GM18951 (cell line): ENCODE measurements at regions not wholly inside any gene's neighbourhood (a gene's known extent, or its start where the extent isn't known, plus 50 kb on each side); places are given as distances from the start of the nearest gene placed in this dataset.

Source experiments
- POLR2A ChIP-seq: IDR thresholded peaks from 4 replicates; pipeline ENCODE4 v1.6.1; 2011; ENCODE audit warnings: mild to moderate bottlenecking; ENCODE audit not compliant: insufficient read length, insufficient read depth; ENCODE audit errors: extremely low read depth
- in situ Hi-C: fragments of 300-500 bp; cut with MboI; formaldehyde crosslinking; loops from one replicate; pipeline ENCODE4 v1.12.0; 2022; ENCODE audit warnings: low sequenced_read_pairs, mixed read lengths, inconsistent platforms; ENCODE audit not compliant: unreplicated experiment

DNA sequence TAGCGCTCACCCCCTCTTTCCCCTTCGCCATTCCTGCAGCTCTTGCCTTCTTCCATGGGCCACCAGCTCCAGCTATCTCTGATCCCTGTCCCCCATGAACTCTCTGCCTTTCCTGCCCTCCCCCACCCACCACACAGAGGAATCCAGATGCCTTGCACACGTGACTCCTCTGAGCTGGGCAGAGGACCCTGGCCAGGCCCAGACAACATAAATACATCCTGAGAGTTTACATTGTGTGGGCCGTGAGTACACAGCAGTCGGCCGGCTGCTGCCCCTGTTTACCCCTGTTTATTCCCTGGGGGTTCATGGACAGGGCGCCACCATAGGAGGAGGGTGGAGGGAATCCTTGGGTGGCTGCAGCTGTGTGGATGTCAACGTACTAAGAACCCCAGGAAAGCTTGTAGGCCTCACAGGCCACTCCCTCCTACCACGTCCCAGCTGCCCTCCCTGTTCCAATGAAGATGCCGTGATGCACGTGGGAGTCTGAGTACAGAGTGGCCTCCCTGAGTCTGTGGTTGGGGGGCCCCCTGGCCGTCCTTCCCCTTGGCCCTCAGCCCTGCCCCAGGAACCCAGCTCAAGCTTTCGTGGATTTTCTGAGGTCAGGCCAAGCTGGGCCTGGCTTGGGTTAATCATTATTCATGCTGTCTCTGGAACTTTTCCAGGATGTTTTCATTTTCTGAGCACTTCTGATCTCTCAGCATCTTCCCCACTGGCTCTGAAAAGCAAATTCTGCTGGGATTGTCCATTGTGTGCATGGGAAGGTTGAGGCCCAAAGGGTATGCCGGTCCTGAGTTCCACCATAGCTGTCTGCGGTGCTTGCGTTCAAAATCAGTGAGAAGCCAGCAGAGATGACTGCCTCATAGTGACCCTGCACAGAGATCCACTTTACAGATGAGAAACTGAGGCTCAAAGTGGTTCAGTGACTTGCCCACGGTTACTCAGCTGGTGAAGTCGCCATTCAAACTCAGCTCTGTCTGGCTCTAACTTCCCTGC is 136.3 kb downstream of the MRPL14 start:
- in situ Hi-C loops: no loop called here
- no peak for TF ChIP-seq POLR2A

DNA sequence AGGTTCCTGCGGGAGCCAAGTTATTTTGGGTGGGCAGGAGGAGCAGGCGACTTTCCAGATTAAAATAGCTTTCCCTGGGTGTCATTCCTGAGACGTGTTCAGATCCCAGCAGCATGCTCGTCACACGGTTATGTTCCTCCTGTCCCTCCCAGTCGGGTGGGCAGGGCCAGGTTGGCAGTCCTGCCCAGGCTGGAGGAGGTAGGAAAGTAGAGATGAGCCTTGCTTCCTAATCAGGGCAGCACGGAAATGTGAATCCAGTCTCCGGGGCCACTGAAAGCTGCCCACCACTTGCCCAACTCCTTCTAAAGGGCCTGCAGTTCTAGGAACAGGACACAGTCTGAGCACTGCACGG is 137.0 kb downstream of the MRPL14 start:
- in situ Hi-C loops: no loop called here
- no peak for TF ChIP-seq POLR2A

DNA sequence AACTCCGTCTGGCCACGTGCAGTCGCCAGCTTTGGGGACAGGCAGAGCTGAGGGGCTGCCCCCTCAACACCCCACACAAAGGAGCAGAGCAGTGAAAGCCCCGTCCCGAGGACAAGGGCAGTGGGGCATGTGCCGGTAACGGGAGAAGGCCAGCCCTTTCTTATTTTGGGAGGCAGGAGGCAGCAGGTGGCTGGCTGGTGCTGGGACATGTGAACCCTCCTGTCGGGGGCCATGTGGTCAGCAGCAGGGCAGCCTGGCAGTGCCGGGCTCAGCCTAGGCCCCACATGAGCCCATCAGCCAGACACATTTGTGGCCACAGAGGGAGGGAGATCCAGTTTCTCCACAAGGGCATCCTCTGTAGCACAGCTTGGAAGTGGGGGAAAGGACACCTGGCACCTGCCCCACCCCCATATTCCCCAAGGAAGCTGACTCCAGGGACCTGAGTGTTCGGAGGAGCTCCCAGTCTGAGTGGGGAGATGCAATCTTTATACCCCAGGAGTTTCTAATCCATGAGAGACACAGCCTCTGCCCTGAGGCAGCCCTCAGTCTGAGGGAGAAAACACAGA is 137.6 kb downstream of the MRPL14 start:
- in situ Hi-C loops: no loop called here
- no peak for TF ChIP-seq POLR2A

DNA sequence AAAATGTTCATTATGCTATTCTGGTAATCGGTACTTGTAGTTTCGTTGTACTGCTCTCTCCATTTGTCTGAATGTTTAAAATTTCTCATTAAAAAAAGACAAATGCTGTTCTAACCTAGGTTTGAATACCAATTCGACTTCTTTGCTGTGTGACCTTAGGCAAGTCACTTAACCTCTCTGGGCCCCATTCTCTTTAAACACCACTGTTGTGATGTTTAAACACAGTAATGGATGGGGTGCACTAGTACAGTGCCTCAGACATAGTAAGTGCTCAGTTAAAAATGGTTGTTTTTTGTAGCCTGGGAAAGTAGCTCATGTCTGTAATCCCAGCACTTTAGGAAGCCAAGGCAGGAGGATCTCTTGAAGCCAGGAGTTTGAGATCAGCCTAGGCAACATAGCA is 138.5 kb downstream of the MRPL14 start:
- in situ Hi-C loops: no loop called here
- no peak for TF ChIP-seq POLR2A

DNA sequence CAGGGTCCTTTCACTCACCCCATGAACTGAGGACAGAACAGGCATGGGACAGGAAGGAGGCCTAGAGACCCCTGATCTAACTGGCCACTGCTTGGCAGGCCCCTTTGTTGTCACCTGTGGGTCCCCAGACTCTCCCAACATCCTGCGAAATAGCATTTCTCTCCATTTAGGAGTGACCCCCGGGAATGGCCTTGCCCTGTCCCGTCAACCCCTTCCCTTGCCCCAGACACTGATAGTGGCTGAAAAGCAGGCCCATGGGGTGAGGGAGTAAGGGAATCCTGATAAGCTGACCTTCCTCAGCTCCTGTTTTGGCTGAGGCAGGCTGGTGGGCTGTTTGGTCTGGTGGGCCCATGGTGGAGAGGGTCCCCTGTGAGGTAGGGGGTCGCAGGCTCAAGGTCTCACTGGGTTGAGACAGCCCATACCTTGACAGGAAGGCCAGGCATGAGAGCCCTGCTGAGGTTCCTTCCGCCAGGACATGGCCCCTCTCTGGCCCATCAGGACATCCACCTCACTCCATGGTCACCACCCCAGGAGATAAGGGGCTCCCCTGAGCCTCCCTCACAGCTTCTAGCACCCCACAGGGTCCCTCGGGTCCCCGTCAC is 139.3 kb downstream of the MRPL14 start:
- TF ChIP-seq POLR2A: no peak
- in situ Hi-C loops: no loop called here

DNA sequence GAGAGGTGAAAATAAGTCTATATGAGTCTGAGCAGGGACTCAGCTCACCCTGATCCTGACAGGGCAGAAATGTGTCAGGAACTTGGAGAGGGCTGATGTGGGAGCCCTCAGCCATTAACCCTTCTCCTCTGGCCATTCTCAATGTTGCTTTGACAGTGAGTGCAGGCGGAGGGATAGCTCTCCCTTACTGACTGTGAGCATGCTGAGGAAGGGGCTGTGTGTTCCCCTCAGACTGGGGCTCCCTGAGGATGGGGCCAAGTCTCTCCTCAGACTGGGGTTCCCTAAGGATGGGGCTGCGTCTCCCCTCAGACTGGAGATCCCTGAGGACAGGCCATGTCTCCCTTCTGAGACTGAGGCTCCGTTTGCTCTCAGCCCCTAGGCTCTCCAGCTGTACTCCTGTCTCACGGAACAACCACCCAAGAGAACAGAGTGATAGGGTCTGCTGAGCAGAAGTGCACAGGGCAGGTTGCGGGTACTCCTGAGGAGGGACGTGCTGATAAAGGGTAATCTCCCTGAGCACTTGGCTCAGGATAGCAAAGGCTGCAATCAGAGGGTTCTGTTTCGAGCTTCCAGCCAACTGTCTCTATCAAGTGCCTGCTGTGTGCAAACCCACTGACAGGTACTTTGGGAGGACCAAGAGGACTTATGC is 141.0 kb downstream of the MRPL14 start:
- no peak for TF ChIP-seq POLR2A
- in situ Hi-C loops: no loop called here

DNA sequence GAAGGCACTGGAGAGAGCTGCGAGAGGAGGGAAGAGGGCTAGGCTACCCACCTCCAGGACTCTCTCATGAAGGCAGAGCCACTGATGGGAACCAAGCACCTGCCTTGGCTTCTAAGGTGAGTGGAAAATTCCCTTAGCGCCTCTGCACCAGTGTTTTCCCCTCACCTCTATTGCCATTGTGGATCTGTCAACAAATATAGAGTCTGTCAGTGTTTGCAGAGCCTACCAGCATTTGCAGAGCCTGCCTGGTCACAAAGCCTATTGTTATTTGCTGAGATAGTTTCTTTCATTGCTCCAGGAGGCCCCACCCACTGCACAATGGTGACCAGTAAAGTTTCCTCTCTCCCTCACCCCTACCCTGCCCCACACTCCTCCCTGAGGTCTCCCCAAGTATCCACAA is 141.9 kb downstream of the MRPL14 start:
- in situ Hi-C loops: no loop called here
- no peak for TF ChIP-seq POLR2A

DNA sequence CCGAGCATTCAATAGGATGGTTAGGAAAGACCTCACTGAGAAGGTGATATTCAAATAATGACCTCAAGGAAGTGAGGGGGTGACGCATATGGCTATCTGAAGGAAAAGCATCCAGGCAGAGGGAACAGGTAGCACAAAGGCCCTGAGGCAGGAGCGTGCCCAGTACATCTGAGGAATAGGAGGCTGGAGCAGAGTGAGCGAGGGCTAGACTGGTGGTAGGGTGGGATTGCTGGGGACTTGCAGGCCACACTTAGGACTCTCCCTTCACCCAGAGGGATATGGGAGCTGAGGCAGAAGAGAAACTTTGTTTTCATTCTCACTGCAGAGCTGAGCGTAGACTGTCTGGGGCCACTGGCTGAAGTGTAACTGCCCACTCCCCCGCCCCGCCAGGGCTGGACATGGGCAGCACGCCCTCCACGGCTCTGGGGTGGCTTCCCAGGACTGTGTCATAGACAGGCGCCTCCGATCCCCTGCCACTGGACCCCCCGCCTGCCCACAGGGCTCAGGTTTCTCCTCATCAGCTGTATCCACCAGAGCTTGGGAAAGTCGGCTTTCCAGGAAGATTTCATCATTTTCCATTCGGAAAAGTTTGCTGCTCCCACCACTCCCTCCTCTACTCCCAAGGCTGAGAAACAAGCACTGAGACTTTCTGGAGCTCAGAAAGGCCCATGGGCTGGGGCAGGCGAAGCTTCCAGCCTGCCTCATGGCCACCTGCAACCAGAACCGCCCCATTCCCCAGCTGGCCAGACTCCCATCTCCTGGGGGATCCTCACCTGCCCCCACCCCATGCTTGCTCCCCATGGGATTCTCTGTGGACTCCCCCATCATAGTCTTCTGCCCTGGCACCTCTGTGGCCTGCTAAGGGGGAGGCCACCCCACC is 142.6 kb downstream of the MRPL14 start:
- in situ Hi-C loops: no loop called here
- no peak for TF ChIP-seq POLR2A

DNA sequence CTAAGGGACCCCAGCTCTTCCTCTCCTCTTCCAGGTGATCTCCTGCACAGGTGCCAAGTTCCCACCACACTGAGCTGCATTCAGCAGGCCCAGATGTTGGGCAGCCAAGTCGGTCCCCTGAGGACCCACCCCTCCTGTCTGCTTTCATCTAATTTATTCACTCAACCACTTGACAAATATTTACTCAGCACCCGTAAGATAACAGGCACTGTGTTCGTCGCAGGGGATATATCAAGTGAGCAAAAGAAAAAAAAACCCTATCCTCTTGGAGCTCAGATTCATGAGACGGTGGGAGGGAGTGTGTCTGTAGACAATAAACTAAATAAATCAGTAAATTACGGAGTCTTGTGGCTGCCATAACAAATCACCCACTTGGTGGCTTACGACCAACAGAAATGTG is 143.6 kb downstream of the MRPL14 start:
- in situ Hi-C loops: no loop called here
- TF ChIP-seq POLR2A: no peak

DNA sequence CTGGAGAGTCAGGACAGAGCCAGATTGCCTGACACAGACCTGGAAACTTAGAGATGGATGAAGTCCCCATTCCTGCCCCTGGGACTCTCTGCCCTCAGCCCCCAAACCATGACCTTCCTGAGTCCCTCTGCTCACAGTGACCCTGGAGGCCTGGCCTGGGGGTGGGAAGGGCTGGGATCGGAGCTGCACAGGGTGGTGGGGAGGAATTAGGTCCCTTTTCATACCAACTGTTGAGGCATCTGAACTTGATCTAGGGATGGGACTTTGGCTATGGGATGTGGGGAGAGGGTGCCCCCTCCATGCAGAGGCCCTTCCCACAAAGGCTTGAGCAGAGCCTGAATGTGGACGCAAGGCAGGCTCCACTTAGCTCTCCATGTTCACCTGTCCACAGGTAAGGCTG is 144.1 kb downstream of the MRPL14 start:
- in situ Hi-C loops: no loop called here
- no peak for TF ChIP-seq POLR2A

DNA sequence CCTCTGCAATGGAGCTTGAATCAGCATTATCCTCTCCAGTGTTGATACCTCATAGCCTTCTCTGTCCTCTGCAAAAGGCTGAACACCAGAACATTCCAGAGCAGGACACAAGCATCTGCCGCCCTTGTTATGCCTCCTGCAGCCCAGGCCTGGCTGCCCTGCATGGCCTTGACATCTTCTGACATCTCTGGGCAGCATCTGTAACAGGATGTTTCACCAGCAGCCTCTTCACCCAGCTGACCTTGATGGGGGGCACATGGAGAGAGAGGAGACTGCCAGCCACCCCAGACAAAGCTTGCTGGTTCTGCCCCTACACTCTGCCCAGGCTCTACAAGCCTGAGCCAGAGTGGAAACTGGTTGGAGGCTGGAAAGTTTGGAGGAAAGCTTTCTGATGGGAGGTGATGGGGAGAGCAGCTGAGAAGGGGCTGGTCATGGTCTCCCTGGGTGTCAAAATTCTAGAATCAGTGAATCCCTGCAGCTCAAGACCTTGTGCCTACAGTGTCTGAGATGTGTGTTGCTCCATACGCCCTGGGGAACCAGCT is 145.1 kb downstream of the MRPL14 start:
- in situ Hi-C loops: no loop called here
- TF ChIP-seq POLR2A: no peak

DNA sequence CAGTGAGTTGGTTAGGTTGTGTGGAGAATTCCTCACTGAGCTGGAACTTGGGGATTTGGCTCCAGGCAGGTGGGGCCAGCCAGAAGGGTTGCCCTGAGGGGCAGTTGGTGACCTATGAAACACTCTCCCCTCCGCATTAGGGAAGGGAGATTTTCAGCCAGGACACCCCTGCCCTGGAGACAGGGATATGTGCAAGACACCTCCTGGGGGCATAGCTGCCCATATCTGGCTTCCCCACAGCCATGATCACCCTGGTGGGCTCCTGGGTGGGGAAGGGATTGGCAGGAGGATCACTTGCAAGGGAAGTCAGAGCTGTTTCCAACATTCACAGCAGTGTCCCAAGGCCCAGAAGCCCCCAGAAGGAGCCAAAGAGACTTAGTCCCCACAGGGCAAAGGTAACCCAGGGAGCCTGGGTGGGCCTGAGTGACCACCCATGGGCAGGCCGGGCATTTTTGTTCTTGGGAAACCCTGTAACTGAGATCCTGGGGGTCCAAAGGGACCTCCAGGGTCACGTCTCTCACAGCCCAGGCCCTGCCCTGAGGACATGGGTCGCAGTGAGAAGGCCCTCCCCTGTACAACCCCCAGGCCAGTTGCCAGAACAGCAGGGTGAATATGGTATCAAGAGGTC is 145.8 kb downstream of the MRPL14 start:
- in situ Hi-C loops: no loop called here
- no peak for TF ChIP-seq POLR2A
